Immature natural killer cell (primary cell): ENCODE measurements at regions not wholly inside any gene's neighbourhood (a gene's known extent, or its start where the extent isn't known, plus 50 kb on each side); places are given as distances from the start of the nearest gene placed in this dataset.

Source experiments
- DNase-seq, 3 donors: peaks; one replicate each; pipeline ENCODE4 v3.0.0; 2022; ENCODE audit warnings: mixed read lengths in 1 of 3
- H3K27ac Mint-ChIP-seq, 6 donors: one replicate each; pipeline ENCODE4 v1.8.0; 2020; ENCODE audit warnings: mixed read lengths in 6 of 6, mild to moderate bottlenecking in 5 of 6, inconsistent platforms in 4 of 6, moderate library complexity in 3 of 6
- H3K27me3 Mint-ChIP-seq, 3 donors: one replicate each; pipeline ENCODE4 v1.8.0; 2020 to 2021; ENCODE audit warnings: low read depth in 3 of 3, mild to moderate bottlenecking in 3 of 3, mixed read lengths in 3 of 3, moderate library complexity in 3 of 3, inconsistent platforms in 1 of 3
- H3K36me3 Mint-ChIP-seq, 3 donors: one replicate each; pipeline ENCODE4 v1.8.0; 2020; ENCODE audit warnings: mixed read lengths in 3 of 3, inconsistent platforms in 2 of 3, mild to moderate bottlenecking in 2 of 3
- H3K4me1 Mint-ChIP-seq, 2 donors: one replicate each; pipeline ENCODE4 v1.8.0; 2020; ENCODE audit warnings: inconsistent platforms in 2 of 2, mild to moderate bottlenecking in 2 of 2, mixed read lengths in 2 of 2, moderate library complexity in 1 of 2
- H3K4me3 Mint-ChIP-seq, 5 donors: one replicate each; pipeline ENCODE4 v1.8.0; 2020; ENCODE audit warnings: mild to moderate bottlenecking in 5 of 5, mixed read lengths in 5 of 5, inconsistent platforms in 3 of 5, moderate library complexity in 3 of 5
- H3K9me3 Mint-ChIP-seq, 6 donors: one replicate each; pipeline ENCODE4 v1.8.0; 2020; ENCODE audit warnings: mild to moderate bottlenecking in 6 of 6, mixed read lengths in 6 of 6, inconsistent platforms in 4 of 6, moderate library complexity in 3 of 6

DNA sequence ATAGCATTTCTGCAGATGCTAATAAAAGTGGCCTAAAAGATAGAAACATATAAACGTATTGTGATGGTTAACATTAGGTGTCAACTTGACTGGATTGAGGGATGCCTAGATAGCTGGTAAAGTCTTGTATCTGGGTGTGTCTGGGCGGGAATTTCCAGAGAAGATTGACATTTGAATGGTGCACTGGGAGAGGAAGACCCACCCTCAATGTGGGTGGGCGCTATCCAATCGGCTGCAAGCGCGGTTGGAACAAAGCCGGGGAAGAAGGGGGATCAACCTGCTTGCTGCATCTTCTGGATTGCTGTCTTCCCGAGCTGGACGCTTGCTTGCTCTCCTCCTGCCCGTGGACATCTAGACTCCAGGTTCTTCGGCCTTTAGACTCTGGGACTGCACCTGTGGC, 114.0 kb upstream of the ZNF644 start:
- Mint-ChIP-seq H3K9me3 (peaks cover 0 to 2% (median 0%) of the 10 kb centered on the region in 6 donors), H3K27me3 (peaks cover 0 to 10% (median 6%) of the 10 kb centered on the region in 3 donors)
- DNase-seq, result no peak

DNA sequence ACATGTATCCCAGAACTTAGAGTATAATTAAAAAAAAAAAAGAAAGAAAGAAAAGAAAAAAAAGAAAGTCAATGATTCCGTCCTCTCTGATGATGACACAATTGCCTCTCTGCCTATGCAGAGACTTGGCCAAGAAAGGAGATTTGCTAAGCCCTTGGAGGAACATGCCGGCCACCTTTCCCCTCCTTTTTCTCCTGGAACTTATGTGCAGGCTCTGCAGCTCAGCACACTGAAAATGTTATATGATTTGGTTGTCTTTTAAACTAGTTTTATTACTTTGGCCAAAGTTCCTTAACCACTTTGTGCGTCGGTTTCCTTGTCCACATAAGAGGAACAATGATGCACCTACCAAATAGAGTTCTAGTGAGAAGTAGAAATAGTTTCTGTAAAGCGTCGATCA, 111.4 kb upstream of the ZNF644 start:
- Mint-ChIP-seq H3K4me1 (peaks cover 7 to 11% of the 10 kb centered on the region in 2 donors), H3K9me3 (peaks cover 0 to 2% (median 0%) of the 10 kb centered on the region in 6 donors), H3K36me3 (no peaks in the 10 kb centered on the region), H3K4me3 (no peak overlapping the region), H3K27ac (no peak overlapping the region), H3K27me3 (peaks cover 1 to 10% (median 10%) of the 10 kb centered on the region in 3 donors)
- no peak for DNase-seq

More for the DNA sequence above, 114.0 kb upstream of the ZNF644 start:
- Mint-ChIP-seq H3K27ac (no peak overlapping the region), H3K4me1 (peaks cover 7 to 11% of the 10 kb centered on the region in 2 donors), H3K36me3 (no peaks in the 10 kb centered on the region), H3K4me3 (no peak overlapping the region)

DNA sequence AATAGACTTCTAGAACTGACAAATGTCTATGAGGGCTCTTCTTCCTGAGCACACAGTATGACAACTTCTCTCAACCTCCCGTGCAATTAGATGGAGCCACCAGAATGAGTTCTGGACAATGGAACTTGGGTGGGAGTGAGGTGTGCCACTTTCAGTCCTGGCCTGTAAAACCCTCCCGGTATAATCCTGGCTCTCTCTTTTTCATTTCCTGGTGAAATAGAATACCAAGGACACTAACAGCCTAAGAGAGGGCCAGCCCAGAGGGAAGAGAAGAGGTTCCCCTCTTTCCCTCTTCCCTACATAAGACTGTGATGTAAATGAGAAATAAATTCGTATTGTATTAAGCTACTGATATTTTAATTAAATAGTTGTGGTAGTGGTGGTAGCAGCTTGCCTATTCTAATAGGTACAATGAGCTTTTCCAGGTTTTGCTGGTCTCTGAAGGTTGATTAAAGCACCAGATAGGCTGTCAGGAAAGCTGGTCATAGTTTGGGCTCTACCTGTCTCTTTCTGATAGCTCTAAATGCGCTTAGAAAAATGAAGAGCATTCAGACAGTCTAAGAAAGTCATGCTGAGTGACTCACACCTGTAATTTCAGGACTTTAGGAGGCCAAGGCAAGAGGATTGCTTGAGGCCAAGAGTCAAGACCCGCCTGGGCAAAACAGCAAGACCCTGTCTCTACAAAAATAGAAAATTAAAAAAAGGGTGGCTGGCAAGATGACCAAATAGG, 108.6 kb upstream of the ZNF644 start:
- Mint-ChIP-seq H3K36me3 (no peaks in the 10 kb centered on the region), H3K27me3 (peaks cover 1 to 14% (median 10%) of the 10 kb centered on the region in 3 donors), H3K4me3 (no peak overlapping the region), H3K4me1 (peaks cover 2 to 6% of the 10 kb centered on the region in 2 donors), H3K27ac (no peak overlapping the region), H3K9me3 (no peaks in the 10 kb centered on the region)
- DNase-seq, result no peak

DNA sequence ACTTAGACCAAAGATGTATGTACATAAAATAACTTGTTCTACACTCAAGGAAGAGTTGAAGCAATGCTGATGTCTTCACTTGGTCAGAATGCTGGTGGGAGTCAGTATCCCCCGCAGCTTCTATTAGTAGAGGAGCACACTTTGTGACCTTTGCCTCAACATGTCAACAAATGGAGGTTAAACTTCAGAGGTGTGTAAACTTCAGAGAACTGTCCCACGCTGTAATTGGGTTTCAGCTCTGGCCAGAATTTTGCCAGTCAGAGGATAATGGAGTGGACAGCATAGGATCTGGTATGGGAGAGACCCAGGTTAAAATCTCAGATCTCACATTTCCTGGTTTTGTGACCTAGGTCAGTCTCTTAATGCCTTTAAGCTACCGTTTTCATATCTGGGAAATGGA, 107.6 kb upstream of the ZNF644 start:
- H3K27me3 Mint-ChIP-seq, result peaks cover 1 to 14% (median 10%) of the 10 kb centered on the region in 3 donors

GRCh38 chr1:91129017-91129416, 107.2 kb upstream of the ZNF644 start:
- DNase-seq, result no peak
- Mint-ChIP-seq H3K9me3 (no peaks in the 10 kb centered on the region), H3K4me3 (no peak overlapping the region), H3K4me1 (peaks cover 15 to 20% of the 10 kb centered on the region in 2 donors), H3K27me3 (peaks cover 1 to 14% (median 10%) of the 10 kb centered on the region in 3 donors), H3K36me3 (no peaks in the 10 kb centered on the region), H3K27ac (no peak overlapping the region)

More for the DNA sequence above, 107.6 kb upstream of the ZNF644 start:
- DNase-seq, result no peak
- no peaks in the 10 kb centered on the region for H3K9me3 Mint-ChIP-seq
- no peak overlapping the region for H3K4me3 Mint-ChIP-seq
- peaks cover 11 to 15% of the 10 kb centered on the region in 2 donors for H3K4me1 Mint-ChIP-seq
- no peaks in the 10 kb centered on the region for H3K36me3 Mint-ChIP-seq
- no peak overlapping the region for H3K27ac Mint-ChIP-seq

- no peaks in the 10 kb centered on the region for H3K9me3 Mint-ChIP-seq
- H3K4me1 Mint-ChIP-seq, result peaks cover 19 to 29% of the 10 kb centered on the region in 2 donors
- DNase-seq, result peak; percentile 64 to 76 (median 71)
- H3K4me3 Mint-ChIP-seq, result peak overlapping the region; percentile 41 to 68 (median 59)
- H3K27me3 Mint-ChIP-seq, result peaks cover 2 to 8% (median 6%) of the 10 kb centered on the region in 3 donors
- H3K27ac Mint-ChIP-seq, result peak overlapping the region in 5 of 6 donors; percentile 2 to 68 (median 21)
- H3K36me3 Mint-ChIP-seq, result no peaks in the 10 kb centered on the region
These were observed 103.2 kb upstream of the ZNF644 start for GRCh38 chr1:91124989-91125417.

GRCh38 chr1:91124290-91124985, 102.6 kb upstream of the ZNF644 start:
- H3K36me3 Mint-ChIP-seq, result no peaks in the 10 kb centered on the region
- H3K4me1 Mint-ChIP-seq, result peaks cover 19 to 29% of the 10 kb centered on the region in 2 donors
- peak overlapping the region; percentile 41 to 68 (median 59) for H3K4me3 Mint-ChIP-seq
- peaks cover 4 to 8% (median 4%) of the 10 kb centered on the region in 3 donors for H3K27me3 Mint-ChIP-seq
- DNase-seq, result no peak
- H3K27ac Mint-ChIP-seq, result peak overlapping the region in 4 of 6 donors; percentile 2 to 68 (median 42)
- no peaks in the 10 kb centered on the region for H3K9me3 Mint-ChIP-seq

DNA sequence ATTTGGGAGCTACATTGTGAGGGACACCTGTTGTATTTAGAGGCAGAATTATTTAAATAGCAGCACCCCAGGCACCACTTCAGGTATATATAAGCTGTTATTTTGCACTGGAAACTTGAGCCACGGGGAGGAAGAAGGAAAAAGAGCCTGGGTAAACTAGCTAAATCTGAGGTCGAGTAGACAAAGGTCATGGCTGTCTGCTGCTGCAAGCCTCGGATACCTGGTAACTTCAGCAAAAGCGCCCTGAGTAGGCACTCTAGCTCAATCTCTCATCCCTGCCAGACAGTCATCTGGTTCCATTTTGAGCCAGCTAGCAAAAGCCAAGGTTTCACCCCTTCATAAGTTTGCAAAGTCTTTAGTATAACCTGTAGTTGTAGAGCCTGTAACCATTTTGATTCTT, 101.9 kb upstream of the ZNF644 start:
- Mint-ChIP-seq H3K4me1 (peaks cover 19 to 29% of the 10 kb centered on the region in 2 donors), H3K27me3 (peaks cover 4 to 8% (median 4%) of the 10 kb centered on the region in 3 donors), H3K4me3 (no peak overlapping the region), H3K27ac (peak overlapping the region in 1 of 6 donors; percentile 50), H3K9me3 (no peaks in the 10 kb centered on the region), H3K36me3 (no peaks in the 10 kb centered on the region)
- no peak for DNase-seq

DNA sequence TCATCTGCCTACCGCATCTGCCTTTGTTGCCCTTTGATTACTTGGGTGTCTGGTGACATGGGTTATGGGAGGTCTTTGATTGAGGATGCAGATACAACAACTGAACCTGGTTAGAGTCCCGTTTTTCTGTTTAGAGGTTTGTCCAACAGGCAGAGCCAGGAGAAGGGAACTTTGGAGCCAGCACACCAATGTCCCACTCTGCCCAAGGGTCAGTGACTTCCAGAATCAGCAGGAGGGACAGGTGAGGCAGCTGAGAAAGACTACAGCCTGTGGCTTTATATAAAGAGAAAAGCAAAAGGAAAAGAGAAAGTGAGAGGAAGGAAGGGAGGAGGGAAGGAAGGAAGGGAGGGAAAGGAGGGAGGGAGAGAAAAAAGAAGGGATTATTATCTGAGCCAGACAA, 101.5 kb upstream of the ZNF644 start:
- Mint-ChIP-seq H3K9me3 (no peaks in the 10 kb centered on the region), H3K27me3 (peaks cover 4 to 8% (median 4%) of the 10 kb centered on the region in 3 donors), H3K4me3 (no peak overlapping the region), H3K4me1 (peaks cover 19 to 29% of the 10 kb centered on the region in 2 donors), H3K36me3 (no peaks in the 10 kb centered on the region), H3K27ac (no peak overlapping the region)
- DNase-seq, result no peak

DNA sequence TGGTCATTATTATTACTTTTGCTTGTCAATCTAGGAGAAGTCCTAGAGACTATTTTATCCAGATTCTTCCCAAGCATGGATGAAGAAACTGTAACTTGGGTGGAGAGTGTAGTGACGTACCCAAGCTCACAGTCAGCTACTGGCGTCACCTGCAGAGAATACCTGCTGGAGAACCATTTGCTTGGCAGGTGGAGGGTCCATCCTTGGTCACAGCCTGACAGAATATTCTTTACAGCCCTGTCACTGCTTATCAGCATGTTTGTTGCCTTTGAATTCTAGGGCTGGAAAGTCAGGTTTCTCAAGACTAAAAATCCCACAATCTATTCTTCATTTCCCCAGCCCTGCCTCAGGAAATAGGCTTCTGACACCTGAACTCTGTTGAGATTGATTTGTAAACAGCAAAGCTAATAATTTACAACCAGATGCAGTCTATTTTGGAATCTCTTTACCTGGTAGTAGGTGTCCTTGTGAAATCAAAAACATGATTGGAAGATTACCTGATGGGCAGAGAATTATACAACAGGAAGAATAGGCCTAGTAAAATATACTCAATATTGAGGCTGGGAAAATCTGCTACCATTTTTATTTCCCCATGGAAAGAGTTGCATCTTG, 100.4 kb upstream of the ZNF644 start:
- Mint-ChIP-seq H3K36me3 (no peaks in the 10 kb centered on the region), H3K4me3 (no peak overlapping the region), H3K27ac (no peak overlapping the region), H3K4me1 (peaks cover 24 to 37% of the 10 kb centered on the region in 2 donors), H3K9me3 (no peaks in the 10 kb centered on the region), H3K27me3 (peaks cover 1 to 8% (median 4%) of the 10 kb centered on the region in 3 donors)
- DNase-seq, result no peak

- Mint-ChIP-seq H3K27ac (peak overlapping the region in 1 of 6 donors; percentile 55), H3K9me3 (no peaks in the 10 kb centered on the region), H3K4me3 (no peak overlapping the region)
These were observed 99.5 kb upstream of the ZNF644 start for GRCh38 chr1:91121366-91121765.

DNA sequence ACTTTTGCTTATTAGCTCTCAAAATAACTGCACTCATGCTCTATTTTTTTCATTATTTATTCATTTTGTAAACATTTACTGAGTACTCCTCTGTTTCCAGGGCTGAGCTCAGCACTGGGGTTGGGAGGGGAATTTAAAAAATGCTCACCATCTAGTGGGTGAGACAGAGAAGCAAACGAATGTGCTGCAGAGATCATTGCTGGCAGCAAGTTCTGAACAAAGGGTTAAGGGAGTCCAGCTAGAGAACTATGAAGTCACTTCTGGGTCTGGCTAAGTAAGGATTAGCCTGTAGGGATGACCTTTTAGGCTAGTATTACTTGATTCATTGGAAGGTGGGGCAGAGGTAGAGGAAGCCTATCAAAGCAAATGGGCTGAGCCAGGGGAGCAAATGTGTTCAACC, 99.1 kb upstream of the ZNF644 start:
- no peaks in the 10 kb centered on the region for H3K9me3 Mint-ChIP-seq
- H3K27ac Mint-ChIP-seq, result peak overlapping the region in 1 of 6 donors; percentile 3
- H3K4me3 Mint-ChIP-seq, result no peak overlapping the region
- H3K4me1 Mint-ChIP-seq, result peaks cover 35 to 49% of the 10 kb centered on the region in 2 donors
- H3K27me3 Mint-ChIP-seq, result peaks cover 3 to 10% (median 4%) of the 10 kb centered on the region in 3 donors
- DNase-seq, result no peak
- no peaks in the 10 kb centered on the region for H3K36me3 Mint-ChIP-seq

More at GRCh38 chr1:91121366-91121765, 99.5 kb upstream of the ZNF644 start:
- DNase-seq, result no peak
- H3K4me1 Mint-ChIP-seq, result peaks cover 31 to 45% of the 10 kb centered on the region in 2 donors
- H3K27me3 Mint-ChIP-seq, result peaks cover 3 to 10% (median 4%) of the 10 kb centered on the region in 3 donors
- no peaks in the 10 kb centered on the region for H3K36me3 Mint-ChIP-seq

DNA sequence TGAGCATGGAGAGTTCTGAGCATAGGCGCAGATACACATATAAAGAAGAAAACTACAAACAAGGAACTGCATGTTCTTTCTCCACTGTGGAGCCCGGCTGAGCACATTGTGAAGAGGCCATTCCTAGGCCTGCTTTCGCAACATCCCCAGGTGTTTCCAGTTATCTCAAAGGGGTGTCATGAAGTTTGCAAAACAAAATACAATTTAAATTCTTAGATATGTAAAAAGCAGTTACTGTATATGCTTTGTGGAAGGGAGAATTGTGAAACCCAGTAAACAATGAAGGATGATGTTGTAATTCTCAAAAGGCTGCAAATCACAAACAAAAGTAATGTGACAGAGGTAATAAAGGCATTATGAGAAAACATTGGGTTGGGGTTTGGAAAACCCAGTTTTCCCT, 98.6 kb upstream of the ZNF644 start:
- H3K36me3 Mint-ChIP-seq, result no peaks in the 10 kb centered on the region
- peaks cover 37 to 48% of the 10 kb centered on the region in 2 donors for H3K4me1 Mint-ChIP-seq
- no peaks in the 10 kb centered on the region for H3K9me3 Mint-ChIP-seq

More for the DNA sequence above, 98.6 kb upstream of the ZNF644 start:
- H3K4me3 Mint-ChIP-seq, result no peak overlapping the region
- DNase-seq, result no peak
- H3K27ac Mint-ChIP-seq, result peak overlapping the region in 1 of 6 donors; percentile 20
- peaks cover 3 to 10% (median 4%) of the 10 kb centered on the region in 3 donors for H3K27me3 Mint-ChIP-seq
